Activated CD4-positive, alpha-beta T cell treated with anti-CD3 and anti-CD28 coated beads for 48 hours (primary cell): ENCODE measurements at regions not wholly inside any gene's neighbourhood (a gene's known extent, or its start where the extent isn't known, plus 50 kb on each side); places are given as distances from the start of the nearest gene placed in this dataset.

Source experiments
- DNase-seq: peaks from one replicate; pipeline ENCODE4 v3.0.0-alpha.2; 2020

- no peak for DNase-seq
Measured at GRCh38 chr18:60555625-60556024, 183.1 kb upstream of the MC4R start.

- no peak for DNase-seq
Measured at GRCh38 chr18:60556326-60556725, 183.8 kb upstream of the MC4R start.

GRCh38 chr18:60560071-60560470, 187.5 kb upstream of the MC4R start:
- no peak for DNase-seq

GRCh38 chr18:60563082-60563481, 190.5 kb upstream of the MC4R start:
- DNase-seq, result no peak

- no peak for DNase-seq
Measured at GRCh38 chr18:60568220-60568619, 195.6 kb upstream of the MC4R start.

- DNase-seq, result no peak
Measured at GRCh38 chr18:60570172-60570571, 197.6 kb upstream of the MC4R start.

- no peak for DNase-seq
Measured at GRCh38 chr18:60577457-60577856, 204.9 kb upstream of the MC4R start.

- DNase-seq, result no peak
Measured at GRCh38 chr18:60585670-60586069, 213.1 kb upstream of the MC4R start.

GRCh38 chr18:60593249-60593648, 220.7 kb upstream of the MC4R start:
- no peak for DNase-seq

GRCh38 chr18:60596928-60597327, 224.4 kb upstream of the MC4R start:
- DNase-seq, result no peak

- no peak for DNase-seq
Measured at GRCh38 chr18:60599267-60599666, 226.7 kb upstream of the MC4R start.

GRCh38 chr18:60599995-60600394, 227.4 kb upstream of the MC4R start:
- no peak for DNase-seq

GRCh38 chr18:60601249-60601648, 228.7 kb upstream of the MC4R start:
- no peak for DNase-seq

- DNase-seq, result no peak
Measured at GRCh38 chr18:60623331-60623730, 250.8 kb upstream of the MC4R start.

GRCh38 chr18:60624207-60624606, 251.6 kb upstream of the MC4R start:
- no peak for DNase-seq

- no peak for DNase-seq
Measured at GRCh38 chr18:60639836-60640235, 267.3 kb upstream of the MC4R start.

- DNase-seq, result no peak
Measured at GRCh38 chr18:60643009-60643408, 270.4 kb upstream of the MC4R start.

- no peak for DNase-seq
Measured at GRCh38 chr18:60646725-60647124, 274.1 kb upstream of the MC4R start.

- no peak for DNase-seq
Measured at GRCh38 chr18:60649107-60649506, 276.5 kb upstream of the MC4R start.

GRCh38 chr18:60649842-60650536, 277.4 kb upstream of the MC4R start:
- no peak for DNase-seq

- DNase-seq, result no peak
Measured at GRCh38 chr18:60654298-60654697, 281.7 kb upstream of the MC4R start.

- DNase-seq, result no peak
Measured at GRCh38 chr18:60656553-60656952, 284.0 kb upstream of the MC4R start.

GRCh38 chr18:60662491-60662890, 289.9 kb upstream of the MC4R start:
- no peak for DNase-seq

GRCh38 chr18:60663060-60663989, 290.8 kb upstream of the MC4R start:
- DNase-seq, result no peak
